ENCODE measurements at regions not wholly inside any gene's neighbourhood (a gene's known extent, or its start where the extent isn't known, plus 50 kb on each side); places are given as distances from the start of the nearest gene placed in this dataset.

GRCh38 chr16:8167436-8167835 is 422.9 kb downstream of the TMEM114 start:
- H4K20me1 ChIP-seq (ENCODE audit: insufficient read depth, poor library complexity, severe bottlenecking) = no peaks in the 10 kb centered on the region
- H3K9me3 ChIP-seq (ENCODE audit: low read depth) = no peaks in the 10 kb centered on the region
- H2AFZ ChIP-seq = no peak overlapping the region
- no peaks in the 10 kb centered on the region for H3K27me3 ChIP-seq
- no peaks in the 10 kb centered on the region for H3K36me3 ChIP-seq (replicated peaks; ENCODE audit: insufficient read depth, low read depth)
- H3K27ac ChIP-seq = no peak overlapping the region
- DNase-seq (ENCODE audit: low spot score) = no peak
- H3K79me2 ChIP-seq = no peaks in the 10 kb centered on the region
- TF ChIP-seq EZH2 (IDR thresholded peaks at IDR 0.05; ENCODE audit: borderline replicate concordance) (no peak), EZH2phosphoT487 (IDR thresholded peaks at IDR 0.05; ENCODE audit: low read depth, severe bottlenecking, unreplicated experiment) (no peak), CTCF (IDR thresholded peaks at IDR 0.05; ENCODE audit: poor library complexity) (no peak)
- no peak overlapping the region for H3K4me3 ChIP-seq
- no peak overlapping the region for H3K4me2 ChIP-seq
- no peaks in the 10 kb centered on the region for H3K9me2 ChIP-seq (replicated peaks; ENCODE audit: insufficient read depth)
- 96% methylated on average over 5 of the region's 5 CpGs for WGBS (ENCODE audit: low lambda C conversion rate, missing lambda C conversion rate)
- no peaks in the 10 kb centered on the region for H3K4me1 ChIP-seq (ENCODE audit: insufficient read depth)

GRCh38 chr16:8158051-8158450 is 432.3 kb downstream of the TMEM114 start:
- H3K79me2 ChIP-seq = no peaks in the 10 kb centered on the region
- no peaks in the 10 kb centered on the region for H3K27me3 ChIP-seq
- H3K4me1 ChIP-seq (ENCODE audit: insufficient read depth) = no peaks in the 10 kb centered on the region
- no peaks in the 10 kb centered on the region for H4K20me1 ChIP-seq (ENCODE audit: insufficient read depth, poor library complexity, severe bottlenecking)
- no peaks in the 10 kb centered on the region for H3K9me3 ChIP-seq (ENCODE audit: low read depth)
- H2AFZ ChIP-seq = no peak overlapping the region
- H3K4me2 ChIP-seq = no peak overlapping the region
- H3K36me3 ChIP-seq (replicated peaks; ENCODE audit: insufficient read depth, low read depth) = no peaks in the 10 kb centered on the region
- TF ChIP-seq EZH2phosphoT487 (IDR thresholded peaks at IDR 0.05; ENCODE audit: low read depth, severe bottlenecking, unreplicated experiment) = no peak
- no peak for TF ChIP-seq CTCF (IDR thresholded peaks at IDR 0.05; ENCODE audit: poor library complexity)
- no peak for TF ChIP-seq EZH2 (IDR thresholded peaks at IDR 0.05; ENCODE audit: borderline replicate concordance)
- 73% methylated on average over 5 of the region's 5 CpGs for WGBS (ENCODE audit: low lambda C conversion rate, missing lambda C conversion rate)
- DNase-seq (ENCODE audit: low spot score) = no peak
- no peak overlapping the region for H3K27ac ChIP-seq
- H3K9me2 ChIP-seq (replicated peaks; ENCODE audit: insufficient read depth) = no peaks in the 10 kb centered on the region
- H3K4me3 ChIP-seq = no peak overlapping the region

- H3K36me3 ChIP-seq (replicated peaks; ENCODE audit: insufficient read depth, low read depth) = no peaks in the 10 kb centered on the region
- TF ChIP-seq EZH2phosphoT487 (IDR thresholded peaks at IDR 0.05; ENCODE audit: low read depth, severe bottlenecking, unreplicated experiment) (no peak), EZH2 (IDR thresholded peaks at IDR 0.05; ENCODE audit: borderline replicate concordance) (no peak), CTCF (IDR thresholded peaks at IDR 0.05; ENCODE audit: poor library complexity) (no peak)
These were observed 435.0 kb downstream of the TMEM114 start for GRCh38 chr16:8155275-8155674.

More at GRCh38 chr16:8155275-8155674, 435.0 kb downstream of the TMEM114 start:
- Histone ChIP-seq H3K4me2 (no peak overlapping the region), H3K4me1 (ENCODE audit: insufficient read depth) (no peaks in the 10 kb centered on the region), H3K27ac (no peak overlapping the region), H3K9me3 (ENCODE audit: low read depth) (no peaks in the 10 kb centered on the region), H3K9me2 (replicated peaks; ENCODE audit: insufficient read depth) (no peaks in the 10 kb centered on the region), H3K27me3 (no peaks in the 10 kb centered on the region), H2AFZ (no peak overlapping the region), H3K4me3 (no peak overlapping the region), H3K79me2 (no peaks in the 10 kb centered on the region), H4K20me1 (ENCODE audit: insufficient read depth, poor library complexity, severe bottlenecking) (no peaks in the 10 kb centered on the region)
- WGBS (ENCODE audit: low lambda C conversion rate, missing lambda C conversion rate) = 87% methylated on average over 2 of the region's 2 CpGs
- DNase-seq (ENCODE audit: low spot score) = no peak
